ENCODE measurements at regions not wholly inside any gene's neighbourhood (a gene's known extent, or its start where the extent isn't known, plus 50 kb on each side); places are given as distances from the start of the nearest gene placed in this dataset.
"Not testable (repeated sequence)": the region's sequence is repeated elsewhere in the genome, so short reads cannot be mapped to it uniquely, and the experiment has no call there.

- no peak for DNase-seq (ENCODE audit: low read depth, low spot score)
- in situ Hi-C loops (cut with HindIII; ENCODE audit: low sequenced_read_pairs): no loop called here
- no peak for TF ChIP-seq CTCF (IDR thresholded peaks at IDR 0.05; ENCODE audit: low read depth, low read length)
- H3K4me3 ChIP-seq (ENCODE audit: low read depth, low read length): no peak overlapping the region
These were observed 716.6 kb upstream of the CDH8 start for GRCh38 chr16:62752854-62753253.

DNA sequence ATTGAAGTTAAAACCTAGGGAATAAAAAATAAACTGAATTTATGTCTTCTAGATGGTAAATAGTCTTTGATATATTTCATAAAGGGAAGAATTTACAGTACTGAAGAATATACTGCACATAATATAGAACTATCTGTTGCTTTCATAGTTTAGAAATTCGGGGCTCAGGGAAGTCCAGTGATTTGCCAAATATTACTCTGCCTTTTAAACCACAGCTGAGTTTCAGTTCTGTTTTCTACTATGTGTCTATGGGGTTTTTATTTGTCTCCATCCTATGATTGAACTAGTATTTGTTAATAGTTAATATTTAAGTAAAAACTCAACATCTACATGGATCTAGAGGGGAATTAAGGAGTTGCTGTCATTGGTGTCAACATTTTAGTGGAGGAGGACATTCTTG, 715.0 kb upstream of the CDH8 start:
- in situ Hi-C loops (cut with HindIII; ENCODE audit: low sequenced_read_pairs): no loop called here
- H3K4me3 ChIP-seq (ENCODE audit: low read depth, low read length): no peak overlapping the region
- TF ChIP-seq CTCF (IDR thresholded peaks at IDR 0.05; ENCODE audit: low read depth, low read length): no peak

GRCh38 chr16:62741692-62742091, 705.5 kb upstream of the CDH8 start:
- no peak for DNase-seq (ENCODE audit: low read depth, low spot score)
- no peak overlapping the region for H3K4me3 ChIP-seq (ENCODE audit: low read depth, low read length)
- no peak for TF ChIP-seq CTCF (IDR thresholded peaks at IDR 0.05; ENCODE audit: low read depth, low read length)
- in situ Hi-C loops (cut with HindIII; ENCODE audit: low sequenced_read_pairs): no loop called here

More for the DNA sequence above, 715.0 kb upstream of the CDH8 start:
- DNase-seq (ENCODE audit: low read depth, low spot score): no peak

DNA sequence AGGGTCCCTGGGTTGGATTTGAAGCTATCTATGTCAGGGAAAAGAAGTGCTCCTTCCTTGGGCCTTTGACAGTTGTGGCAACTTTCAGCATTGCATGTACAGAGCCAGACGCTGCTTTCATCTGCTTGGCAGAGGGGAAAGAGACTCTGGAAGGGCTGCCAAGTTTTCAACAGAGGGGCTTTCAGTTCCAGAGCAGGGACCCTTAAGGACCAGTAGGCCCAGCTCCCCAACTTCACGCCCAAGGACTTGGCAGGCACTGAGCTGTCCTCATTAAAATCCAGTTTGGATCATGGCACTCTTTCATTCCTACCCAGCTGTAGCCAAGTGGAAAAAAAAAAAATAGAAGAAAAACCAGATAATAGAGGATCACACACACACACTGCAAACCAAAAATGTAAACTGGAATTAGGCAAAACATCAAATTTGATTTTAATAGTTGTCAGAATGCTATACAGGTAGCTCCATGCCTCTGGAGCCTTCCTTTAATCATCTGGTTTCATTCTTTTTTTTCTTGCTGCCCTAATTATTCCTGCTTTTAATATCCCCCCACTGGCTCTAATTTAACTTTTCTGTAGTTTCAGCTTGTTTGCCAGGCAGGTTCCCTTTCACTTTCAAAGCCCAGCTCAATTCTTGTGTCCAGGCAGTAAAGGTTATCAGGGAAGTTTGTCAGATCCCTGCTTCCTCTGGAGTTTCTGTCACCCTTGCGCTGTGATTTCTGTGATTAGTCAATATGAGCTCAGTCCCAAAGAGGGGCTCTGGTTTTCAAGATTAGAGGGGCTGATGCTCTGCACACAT, 702.6 kb upstream of the CDH8 start:
- in situ Hi-C loops (cut with HindIII; ENCODE audit: low sequenced_read_pairs): no loop called here
- H3K4me3 ChIP-seq (ENCODE audit: low read depth, low read length): no peak overlapping the region
- TF ChIP-seq CTCF (IDR thresholded peaks at IDR 0.05; ENCODE audit: low read depth, low read length): no peak
- no peak for DNase-seq (ENCODE audit: low read depth, low spot score)

- DNase-seq (ENCODE audit: low read depth, low spot score): no peak
- in situ Hi-C loops (cut with HindIII; ENCODE audit: low sequenced_read_pairs): no loop called here
- TF ChIP-seq CTCF (IDR thresholded peaks at IDR 0.05; ENCODE audit: low read depth, low read length): no peak
- no peak overlapping the region for H3K4me3 ChIP-seq (ENCODE audit: low read depth, low read length)
These were observed 695.9 kb upstream of the CDH8 start for GRCh38 chr16:62732092-62732491.

DNA sequence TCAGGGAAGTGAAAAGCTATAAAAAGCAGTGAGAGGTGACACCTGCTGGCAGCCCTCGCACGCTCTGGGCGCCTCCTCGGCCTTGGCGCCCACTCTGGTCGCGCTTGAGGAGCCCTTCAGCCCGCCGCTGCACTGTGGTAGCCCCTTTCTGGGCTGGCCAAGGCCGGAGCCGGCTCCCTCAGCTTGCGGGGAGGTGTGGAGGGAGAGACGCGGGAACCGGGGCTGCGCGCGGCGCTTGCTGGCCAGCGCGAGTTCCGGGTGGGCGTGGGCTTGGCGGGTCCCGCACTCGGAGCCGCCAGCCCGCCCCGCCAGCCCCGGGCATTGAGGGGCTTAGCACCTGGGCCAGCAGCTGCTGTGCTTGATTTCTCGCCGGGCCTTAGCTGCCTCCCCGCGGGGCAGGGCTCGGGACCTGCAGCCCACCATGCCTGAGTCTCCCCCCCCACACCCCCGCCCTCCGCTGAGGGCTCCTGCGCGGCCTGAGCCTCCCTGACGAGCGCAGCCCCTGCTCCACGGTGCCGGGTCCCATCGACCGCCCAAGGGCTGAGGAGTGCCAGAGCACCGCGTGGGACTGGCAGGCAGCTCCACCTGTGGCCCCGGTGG, 688.5 kb upstream of the CDH8 start:
- H3K4me3 ChIP-seq (ENCODE audit: low read depth, low read length); DNase-seq (ENCODE audit: low read depth, low spot score); in situ Hi-C loops (cut with HindIII; ENCODE audit: low sequenced_read_pairs): not testable (repeated sequence)

DNA sequence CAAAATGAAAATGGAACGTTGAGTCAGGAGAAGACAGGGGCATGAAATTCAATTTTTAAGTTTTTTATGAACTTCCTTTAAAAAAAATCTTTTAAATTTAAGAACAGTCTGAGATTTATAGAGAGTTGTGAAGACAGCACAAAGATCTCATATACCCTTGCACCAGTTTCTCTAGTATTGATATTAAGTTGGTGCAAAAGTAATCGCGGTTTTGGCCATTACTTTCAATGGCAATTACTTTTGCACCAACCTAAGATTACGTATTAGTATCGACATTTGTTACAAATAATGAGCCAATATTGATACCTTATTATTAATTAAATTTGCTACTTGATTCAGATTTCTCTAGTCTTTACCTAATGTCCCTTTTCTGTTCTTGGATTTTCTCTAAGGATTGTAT, 684.4 kb upstream of the CDH8 start:
- in situ Hi-C loops (cut with HindIII; ENCODE audit: low sequenced_read_pairs): no loop called here
- DNase-seq (ENCODE audit: low read depth, low spot score): no peak

More for the DNA sequence above, 684.4 kb upstream of the CDH8 start:
- H3K4me3 ChIP-seq (ENCODE audit: low read depth, low read length): no peak overlapping the region
- no peak for TF ChIP-seq CTCF (IDR thresholded peaks at IDR 0.05; ENCODE audit: low read depth, low read length)
